MM.1S (cell line): ENCODE measurements at regions not wholly inside any gene's neighbourhood (a gene's known extent, or its start where the extent isn't known, plus 50 kb on each side); places are given as distances from the start of the nearest gene placed in this dataset.

Experiments used
- EZH2 ChIP-seq: fragments of 300-600 bp; sonication (generic); optimal IDR thresholded peaks from 2 replicates; pipeline ENCODE3; 2017; ENCODE audit warnings: low read depth, mild to moderate bottlenecking, antibody characterized with exemption, low read length, mixed read lengths
- TF ChIP-seq, protein P1 (sequence below): fragments of 300-600 bp; sonication (generic); IDR thresholded peaks from 2 replicates; pipeline ENCODE4 v1.5.1; 2016; ENCODE audit warnings: antibody characterized with exemption, low read length, mixed read lengths

DNA sequence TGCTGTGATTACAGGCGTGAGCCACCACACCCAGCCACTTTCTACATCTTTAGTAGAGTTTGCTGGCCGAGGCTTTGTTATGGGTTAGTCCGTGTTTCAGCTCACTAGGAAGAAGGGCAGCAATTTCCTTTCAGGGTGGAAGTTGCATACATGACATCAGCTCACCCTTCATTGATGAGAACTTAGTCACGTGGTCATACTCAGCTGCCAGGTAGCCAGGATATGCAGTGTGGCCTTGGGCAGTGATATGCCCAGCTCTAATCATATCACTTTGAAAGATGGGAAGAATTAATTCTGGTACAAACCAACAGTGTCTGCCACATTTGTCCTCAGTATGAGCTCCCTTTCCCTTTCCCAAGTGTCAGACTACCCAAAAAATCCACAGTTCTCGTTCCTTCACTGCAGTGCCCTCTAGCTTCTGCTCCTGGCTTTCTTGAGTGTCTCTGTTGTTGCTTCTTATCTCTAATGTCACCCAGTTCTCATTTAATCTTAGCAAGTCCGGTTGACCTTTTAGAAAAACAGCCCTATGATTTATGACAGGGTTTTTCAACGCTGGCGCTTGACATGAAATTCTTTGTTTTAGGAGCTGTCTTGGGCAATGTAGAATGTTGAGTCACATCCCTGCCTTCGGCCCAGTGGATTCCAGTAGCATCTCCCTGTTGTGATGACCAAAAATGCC, 108.7 kb upstream of the ITGB1 start:
- TF ChIP-seq, protein P1, sequence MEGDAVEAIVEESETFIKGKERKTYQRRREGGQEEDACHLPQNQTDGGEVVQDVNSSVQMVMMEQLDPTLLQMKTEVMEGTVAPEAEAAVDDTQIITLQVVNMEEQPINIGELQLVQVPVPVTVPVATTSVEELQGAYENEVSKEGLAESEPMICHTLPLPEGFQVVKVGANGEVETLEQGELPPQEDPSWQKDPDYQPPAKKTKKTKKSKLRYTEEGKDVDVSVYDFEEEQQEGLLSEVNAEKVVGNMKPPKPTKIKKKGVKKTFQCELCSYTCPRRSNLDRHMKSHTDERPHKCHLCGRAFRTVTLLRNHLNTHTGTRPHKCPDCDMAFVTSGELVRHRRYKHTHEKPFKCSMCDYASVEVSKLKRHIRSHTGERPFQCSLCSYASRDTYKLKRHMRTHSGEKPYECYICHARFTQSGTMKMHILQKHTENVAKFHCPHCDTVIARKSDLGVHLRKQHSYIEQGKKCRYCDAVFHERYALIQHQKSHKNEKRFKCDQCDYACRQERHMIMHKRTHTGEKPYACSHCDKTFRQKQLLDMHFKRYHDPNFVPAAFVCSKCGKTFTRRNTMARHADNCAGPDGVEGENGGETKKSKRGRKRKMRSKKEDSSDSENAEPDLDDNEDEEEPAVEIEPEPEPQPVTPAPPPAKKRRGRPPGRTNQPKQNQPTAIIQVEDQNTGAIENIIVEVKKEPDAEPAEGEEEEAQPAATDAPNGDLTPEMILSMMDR, result no peak
- no peak for TF ChIP-seq EZH2
